HG03280 (cell line): ENCODE measurements at regions not wholly inside any gene's neighbourhood (a gene's known extent, or its start where the extent isn't known, plus 50 kb on each side); places are given as distances from the start of the nearest gene placed in this dataset.

Experiments
- ATAC-seq: cut with Tn5 transposase; IDR thresholded peaks from one replicate; pipeline ENCODE4 v1.9.1; 2021; ENCODE audit warnings: mild to moderate bottlenecking, moderate library complexity; ENCODE audit not compliant: unreplicated experiment

- ATAC-seq: no peak
Measured at GRCh38 chr4:155616117-155616516, 50.5 kb upstream of the GUCY1A1 start.

GRCh38 chr4:155615081-155615887 is 51.4 kb upstream of the GUCY1A1 start:
- no peak for ATAC-seq

- no peak for ATAC-seq
Measured at GRCh38 chr4:155614111-155614762, 52.4 kb upstream of the GUCY1A1 start.

GRCh38 chr4:155612074-155612473 is 54.6 kb upstream of the GUCY1A1 start:
- ATAC-seq: no peak

GRCh38 chr4:155611501-155611900 is 55.1 kb upstream of the GUCY1A1 start:
- ATAC-seq: no peak

GRCh38 chr4:155610143-155610542 is 56.5 kb upstream of the GUCY1A1 start:
- no peak for ATAC-seq

- ATAC-seq: no peak
Measured at GRCh38 chr4:155609455-155610059, 57.1 kb upstream of the GUCY1A1 start.

GRCh38 chr4:155608225-155608885 is 58.3 kb upstream of the GUCY1A1 start:
- ATAC-seq: no peak

GRCh38 chr4:155607481-155607880 is 59.2 kb upstream of the GUCY1A1 start:
- no peak for ATAC-seq

GRCh38 chr4:155604718-155605626 is 61.7 kb upstream of the GUCY1A1 start:
- ATAC-seq: no peak

- no peak for ATAC-seq
Measured at GRCh38 chr4:155603360-155603891, 63.2 kb upstream of the GUCY1A1 start.

GRCh38 chr4:155602351-155603140 is 64.1 kb upstream of the GUCY1A1 start:
- ATAC-seq: no peak

- ATAC-seq: no peak
Measured at GRCh38 chr4:155600244-155600643, 66.4 kb upstream of the GUCY1A1 start.

GRCh38 chr4:155599596-155599995 is 67.1 kb upstream of the GUCY1A1 start:
- no peak for ATAC-seq

- ATAC-seq: no peak
Measured at GRCh38 chr4:155599085-155599484, 67.6 kb upstream of the GUCY1A1 start.

GRCh38 chr4:155597933-155598451 is 68.7 kb upstream of the GUCY1A1 start:
- ATAC-seq: no peak

GRCh38 chr4:155597281-155597680 is 69.4 kb upstream of the GUCY1A1 start:
- ATAC-seq: no peak

- no peak for ATAC-seq
Measured at GRCh38 chr4:155593793-155594192, 72.9 kb upstream of the GUCY1A1 start.

- no peak for ATAC-seq
Measured at GRCh38 chr4:155592938-155593297, 73.7 kb upstream of the GUCY1A1 start.
